Fibroblast of skin of left biceps (primary cell): ENCODE measurements at regions not wholly inside any gene's neighbourhood (a gene's known extent, or its start where the extent isn't known, plus 50 kb on each side); places are given as distances from the start of the nearest gene placed in this dataset.
"Not testable (repeated sequence)": the region's sequence is repeated elsewhere in the genome, so short reads cannot be mapped to it uniquely, and the experiment has no call there.

ENCODE experiments used
- DNase-seq, 2 experiments: peaks; one replicate each; pipeline ENCODE4 v3.0.0-alpha.2; 2013; ENCODE audit warnings: low read depth in 2 of 2

DNA sequence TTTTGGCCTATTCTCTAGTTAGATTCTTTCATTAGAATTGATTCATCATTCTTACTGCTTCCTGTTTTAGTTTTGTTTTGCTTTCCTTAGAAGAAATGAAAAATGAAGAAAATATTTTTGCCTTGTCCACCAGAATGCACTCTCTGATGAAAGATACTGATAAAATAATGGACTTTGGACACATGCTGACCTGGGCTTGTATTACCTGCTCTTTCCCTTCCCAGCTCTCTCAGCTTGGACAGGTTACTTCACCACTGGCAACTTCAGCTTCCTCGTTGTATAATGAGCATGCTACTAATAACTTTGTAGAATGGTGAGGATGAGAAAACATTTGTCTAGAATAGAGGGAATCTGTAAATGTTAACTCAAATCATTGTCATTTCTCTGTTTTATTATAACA, 1468.1 kb upstream of the WWC1 start:
- no peak for DNase-seq

GRCh38 chr5:166834246-166834645, 1457.2 kb upstream of the WWC1 start:
- no peak for DNase-seq

GRCh38 chr5:166845044-166845443, 1446.4 kb upstream of the WWC1 start:
- DNase-seq = no peak

- DNase-seq = no peak
Measured at GRCh38 chr5:166856791-166857190, 1434.7 kb upstream of the WWC1 start.

- DNase-seq = no peak
Measured at GRCh38 chr5:166860426-166860825, 1431.0 kb upstream of the WWC1 start.

DNA sequence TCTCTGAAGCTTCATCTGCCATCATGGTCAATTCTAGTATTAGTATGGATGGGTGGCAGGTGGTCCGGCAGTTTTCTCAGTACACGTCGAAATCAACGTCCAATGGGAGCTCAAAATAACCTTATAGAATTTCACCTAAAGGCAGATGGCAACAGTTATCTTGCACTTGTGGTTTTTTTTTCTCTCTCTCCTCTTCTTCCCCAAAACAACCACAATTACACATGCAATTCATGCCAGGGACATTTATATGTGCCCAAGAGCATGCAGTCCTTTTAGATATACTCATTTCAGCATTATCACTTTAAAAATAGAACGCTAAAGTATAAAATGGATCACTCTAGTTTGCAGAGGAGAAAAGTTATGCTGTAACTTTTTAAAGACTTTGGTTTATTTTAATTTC, 1428.9 kb upstream of the WWC1 start:
- DNase-seq = no peak

DNA sequence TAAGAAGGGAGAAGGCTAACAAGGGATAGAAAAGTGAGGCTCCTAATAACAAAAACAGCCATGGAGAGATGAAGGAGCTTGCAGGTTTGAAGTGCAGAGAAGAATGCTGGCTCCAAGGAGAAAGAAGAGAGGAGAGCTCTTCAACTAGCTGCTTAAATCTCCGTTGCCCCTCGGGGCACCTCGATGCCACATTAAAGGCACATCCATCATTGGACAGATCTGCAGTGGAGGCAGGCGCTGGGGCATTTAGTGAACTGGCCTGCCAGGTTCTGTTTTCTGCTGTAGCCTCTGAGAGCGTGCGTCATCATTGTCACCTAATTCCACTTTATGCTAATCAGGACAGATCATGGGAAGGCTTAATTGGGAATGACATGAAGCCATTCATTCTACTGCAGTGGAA, 1426.2 kb upstream of the WWC1 start:
- no peak for DNase-seq

- DNase-seq = no peak
Measured at GRCh38 chr5:166880456-166880855, 1411.0 kb upstream of the WWC1 start.

DNA sequence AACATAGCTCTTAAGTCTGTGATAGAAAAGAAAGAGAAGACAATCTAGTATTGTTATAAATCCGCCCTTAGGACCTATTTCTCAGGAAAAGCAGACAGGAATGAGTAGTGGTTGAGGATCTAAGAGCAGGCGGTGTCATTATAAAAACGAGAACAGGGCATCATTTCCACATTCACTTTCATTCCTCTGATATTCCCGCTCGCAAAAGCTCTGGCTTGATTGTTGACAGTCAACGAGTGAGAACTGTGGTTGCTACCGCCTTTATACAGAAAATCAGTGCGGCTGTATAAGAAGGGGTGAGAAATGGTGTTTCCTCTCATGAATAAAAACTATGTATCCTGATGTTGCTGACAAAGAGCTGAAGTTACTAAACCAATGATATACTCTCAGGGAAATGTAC, 1409.6 kb upstream of the WWC1 start:
- DNase-seq = no peak

DNA sequence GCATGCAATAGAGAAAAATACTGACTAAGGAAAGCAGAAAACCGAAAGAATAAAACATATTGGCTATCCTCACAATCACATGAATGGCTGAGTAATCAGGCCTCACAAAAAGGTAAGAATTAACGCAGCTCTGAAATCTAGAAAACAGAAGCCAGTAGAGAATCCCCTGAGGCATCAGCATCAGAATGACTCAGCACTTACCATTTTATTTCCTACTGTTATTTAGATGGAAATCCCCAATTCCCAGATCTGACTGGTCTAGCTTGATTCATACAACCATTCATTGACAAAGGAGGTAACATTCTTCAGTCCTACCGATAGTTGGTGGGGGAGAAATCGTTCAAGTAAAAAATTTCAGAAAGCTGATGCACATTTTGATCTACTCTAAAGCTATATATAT, 1408.4 kb upstream of the WWC1 start:
- DNase-seq = no peak

- no peak for DNase-seq
Measured at GRCh38 chr5:166898166-166898565, 1393.3 kb upstream of the WWC1 start.

DNA sequence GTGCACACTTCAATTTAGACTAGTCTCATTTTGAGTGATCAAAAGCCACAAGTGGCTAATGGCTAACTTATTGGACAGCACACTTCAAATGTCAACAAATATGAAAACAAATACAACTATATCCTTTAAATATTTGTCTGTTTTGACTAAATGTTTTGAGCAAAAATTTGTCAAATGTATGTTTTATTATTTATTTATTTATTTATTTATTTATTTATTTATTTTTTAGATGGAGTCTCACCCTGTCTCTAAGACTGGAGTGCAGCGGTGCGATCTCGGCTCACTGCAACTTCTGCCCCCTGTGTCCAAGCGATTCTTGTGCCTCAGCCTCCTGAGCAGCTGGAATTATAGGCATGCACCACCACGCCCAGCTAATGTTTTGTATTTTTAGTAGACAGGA, 1392.1 kb upstream of the WWC1 start:
- no peak for DNase-seq

DNA sequence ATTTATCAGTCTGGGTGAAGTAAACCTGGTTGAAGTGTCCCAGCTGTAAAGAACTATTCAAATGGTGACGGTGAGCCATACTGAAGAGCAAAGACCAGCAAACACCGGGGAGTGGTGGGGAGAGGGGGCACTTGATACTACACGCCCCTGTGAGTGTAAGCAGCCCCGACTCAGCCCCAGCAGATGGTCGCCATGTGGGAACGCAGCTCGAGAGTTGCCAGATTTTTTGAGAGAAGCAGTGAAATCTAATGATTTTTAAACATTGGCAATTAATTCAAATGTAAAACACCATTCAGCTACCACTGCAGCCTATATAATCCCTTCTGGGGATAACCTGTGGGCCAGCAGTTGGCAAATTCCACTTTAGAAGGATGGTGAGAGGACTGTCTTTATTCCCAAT, 1386.9 kb upstream of the WWC1 start:
- DNase-seq = no peak

- peak; percentile 62 for DNase-seq
Measured at GRCh38 chr5:166906991-166907713, 1384.3 kb upstream of the WWC1 start.

- peak; percentile 60 to 65 for DNase-seq
Measured at GRCh38 chr5:166909040-166909439, 1382.4 kb upstream of the WWC1 start.

- DNase-seq = no peak
Measured at GRCh38 chr5:166909926-166910325, 1381.5 kb upstream of the WWC1 start.

DNA sequence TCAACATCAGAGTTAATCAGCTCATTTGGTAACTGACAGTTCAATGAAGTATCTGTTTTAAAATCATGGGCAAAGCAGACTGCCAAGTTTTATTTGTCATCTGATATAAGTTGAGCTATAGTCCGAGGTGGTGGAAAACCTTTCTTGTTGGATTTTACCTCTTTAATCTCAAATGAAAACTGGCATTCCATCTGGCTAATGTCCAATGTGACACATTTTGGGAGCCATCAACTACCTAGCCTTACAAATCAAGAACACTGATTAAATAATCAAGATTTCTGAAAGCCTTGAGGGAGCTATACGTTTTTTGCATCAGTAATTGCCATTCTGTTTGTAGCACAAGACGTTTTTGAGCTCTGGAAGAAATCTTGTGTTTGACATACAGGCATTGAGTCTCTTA, 1380.5 kb upstream of the WWC1 start:
- no peak for DNase-seq

GRCh38 chr5:166916021-166916420, 1375.4 kb upstream of the WWC1 start:
- no peak for DNase-seq

DNA sequence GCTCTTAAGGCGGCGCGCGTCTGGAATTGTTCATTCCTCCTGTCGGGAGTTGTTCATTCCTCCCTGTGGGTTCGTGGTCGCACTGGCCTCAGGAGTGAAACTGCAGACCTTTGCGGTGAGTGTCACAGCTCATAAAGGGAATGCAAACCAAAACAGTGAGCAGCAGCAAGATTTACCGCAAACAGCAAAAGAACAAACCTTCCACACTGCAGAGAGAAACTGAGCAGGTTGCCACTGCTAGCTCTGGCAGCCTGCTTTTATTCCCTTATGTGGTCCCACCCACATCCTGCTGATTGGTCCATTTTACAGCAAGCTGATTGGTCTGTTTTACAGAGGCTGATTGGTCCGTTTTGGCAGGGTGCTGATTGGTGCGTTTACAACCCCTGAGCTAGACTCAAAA, 1365.3 kb upstream of the WWC1 start:
- no peak for DNase-seq

DNA sequence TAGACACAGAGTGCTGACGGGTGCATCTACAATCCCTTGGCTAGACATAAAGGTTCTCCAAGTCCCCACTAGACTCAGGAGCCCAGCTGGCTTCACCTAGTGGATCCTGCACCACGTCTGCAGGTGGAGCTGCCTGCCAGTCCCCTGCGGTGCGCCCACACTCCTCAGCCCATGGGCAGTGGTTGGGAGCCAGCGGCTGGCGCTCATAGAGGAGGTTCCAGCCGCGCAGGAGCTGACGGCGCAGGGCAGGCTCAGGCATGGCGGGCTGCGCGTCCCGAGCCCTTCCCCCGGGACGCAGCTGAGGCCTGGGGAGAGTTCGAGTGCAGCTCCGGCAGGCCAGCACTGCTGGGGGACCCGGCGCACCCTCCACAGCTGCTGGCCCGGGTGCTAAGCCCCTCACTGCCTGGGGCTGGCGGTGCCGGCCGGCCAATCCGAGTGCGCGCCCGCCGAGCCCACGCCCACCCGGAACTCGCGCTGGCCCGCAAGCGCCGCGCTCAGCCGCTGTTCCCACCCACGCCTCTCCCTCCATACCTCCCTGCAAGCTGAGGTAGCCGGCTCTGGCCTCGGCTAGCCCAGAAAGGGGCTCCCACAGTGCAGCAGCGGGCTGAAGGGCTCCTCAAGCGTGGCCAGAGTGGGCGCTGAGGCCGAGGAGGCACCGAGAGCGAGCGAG, 1364.5 kb upstream of the WWC1 start:
- DNase-seq = not testable (repeated sequence)

DNA sequence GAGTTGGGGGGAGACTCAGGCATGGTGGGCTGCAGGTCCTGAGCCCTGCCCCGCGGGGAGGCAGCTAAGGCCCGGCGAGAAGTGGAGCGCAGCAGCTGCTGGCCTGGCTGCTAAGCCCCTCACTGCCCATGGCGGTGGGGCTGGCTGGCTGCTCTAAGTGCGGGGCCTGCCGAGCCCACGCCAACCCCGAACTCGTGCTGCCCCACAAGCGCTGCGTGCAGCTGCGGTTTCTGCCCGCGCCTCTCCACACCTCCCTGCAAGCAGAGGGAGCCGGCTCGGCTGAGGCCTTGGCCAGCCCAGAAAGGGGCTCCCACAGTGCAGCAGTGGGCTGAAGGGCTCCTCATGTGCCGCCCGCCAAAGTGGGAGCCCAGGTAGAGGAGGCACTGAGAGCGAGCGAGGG, 1355.1 kb upstream of the WWC1 start:
- DNase-seq = no peak

- no peak for DNase-seq
Measured at GRCh38 chr5:166938071-166938470, 1353.4 kb upstream of the WWC1 start.

GRCh38 chr5:166942948-166943347, 1348.5 kb upstream of the WWC1 start:
- no peak for DNase-seq

- no peak for DNase-seq
Measured at GRCh38 chr5:166947045-166947444, 1344.4 kb upstream of the WWC1 start.
